ENCODE measurements at regions not wholly inside any gene's neighbourhood (a gene's known extent, or its start where the extent isn't known, plus 50 kb on each side); places are given as distances from the start of the nearest gene placed in this dataset.

DNA sequence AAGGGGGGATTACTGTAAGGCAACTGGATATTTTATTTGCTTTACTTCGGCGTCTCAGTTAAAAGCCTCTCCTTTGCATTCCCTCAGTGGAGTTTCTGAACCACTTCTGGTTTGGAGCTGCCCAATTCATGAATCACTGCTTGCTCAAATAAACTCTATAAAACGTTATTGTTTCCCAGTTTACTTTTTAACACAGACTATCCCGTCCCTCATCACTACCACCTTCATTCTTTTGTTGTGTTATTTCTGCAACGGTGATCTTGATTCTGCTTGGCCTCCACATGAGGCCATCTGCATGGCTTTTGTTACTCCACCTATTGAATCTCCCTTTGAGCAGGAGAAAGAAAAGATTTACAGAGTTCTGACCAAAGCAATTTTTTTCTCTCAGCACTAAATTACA is 104.0 kb upstream of the PLEKHA5 start:
- DNase-seq (ENCODE audit: low spot score) = no peak
- 85% methylated on average over 5 of the region's 5 CpGs for WGBS
- TF ChIP-seq HNF4A (conservative IDR thresholded peaks at IDR 0.05) = no peak
- TF ChIP-seq, protein P1, sequence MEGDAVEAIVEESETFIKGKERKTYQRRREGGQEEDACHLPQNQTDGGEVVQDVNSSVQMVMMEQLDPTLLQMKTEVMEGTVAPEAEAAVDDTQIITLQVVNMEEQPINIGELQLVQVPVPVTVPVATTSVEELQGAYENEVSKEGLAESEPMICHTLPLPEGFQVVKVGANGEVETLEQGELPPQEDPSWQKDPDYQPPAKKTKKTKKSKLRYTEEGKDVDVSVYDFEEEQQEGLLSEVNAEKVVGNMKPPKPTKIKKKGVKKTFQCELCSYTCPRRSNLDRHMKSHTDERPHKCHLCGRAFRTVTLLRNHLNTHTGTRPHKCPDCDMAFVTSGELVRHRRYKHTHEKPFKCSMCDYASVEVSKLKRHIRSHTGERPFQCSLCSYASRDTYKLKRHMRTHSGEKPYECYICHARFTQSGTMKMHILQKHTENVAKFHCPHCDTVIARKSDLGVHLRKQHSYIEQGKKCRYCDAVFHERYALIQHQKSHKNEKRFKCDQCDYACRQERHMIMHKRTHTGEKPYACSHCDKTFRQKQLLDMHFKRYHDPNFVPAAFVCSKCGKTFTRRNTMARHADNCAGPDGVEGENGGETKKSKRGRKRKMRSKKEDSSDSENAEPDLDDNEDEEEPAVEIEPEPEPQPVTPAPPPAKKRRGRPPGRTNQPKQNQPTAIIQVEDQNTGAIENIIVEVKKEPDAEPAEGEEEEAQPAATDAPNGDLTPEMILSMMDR (IDR thresholded peaks at IDR 0.05; ENCODE audit: low read depth, low read length, missing input control) = no peak
- no peak for TF ChIP-seq GABPA (IDR thresholded peaks at IDR 0.05 in 1 of 2, conservative IDR thresholded peaks at IDR 0.05 in 1 of 2)
- TF ChIP-seq, protein P2, sequence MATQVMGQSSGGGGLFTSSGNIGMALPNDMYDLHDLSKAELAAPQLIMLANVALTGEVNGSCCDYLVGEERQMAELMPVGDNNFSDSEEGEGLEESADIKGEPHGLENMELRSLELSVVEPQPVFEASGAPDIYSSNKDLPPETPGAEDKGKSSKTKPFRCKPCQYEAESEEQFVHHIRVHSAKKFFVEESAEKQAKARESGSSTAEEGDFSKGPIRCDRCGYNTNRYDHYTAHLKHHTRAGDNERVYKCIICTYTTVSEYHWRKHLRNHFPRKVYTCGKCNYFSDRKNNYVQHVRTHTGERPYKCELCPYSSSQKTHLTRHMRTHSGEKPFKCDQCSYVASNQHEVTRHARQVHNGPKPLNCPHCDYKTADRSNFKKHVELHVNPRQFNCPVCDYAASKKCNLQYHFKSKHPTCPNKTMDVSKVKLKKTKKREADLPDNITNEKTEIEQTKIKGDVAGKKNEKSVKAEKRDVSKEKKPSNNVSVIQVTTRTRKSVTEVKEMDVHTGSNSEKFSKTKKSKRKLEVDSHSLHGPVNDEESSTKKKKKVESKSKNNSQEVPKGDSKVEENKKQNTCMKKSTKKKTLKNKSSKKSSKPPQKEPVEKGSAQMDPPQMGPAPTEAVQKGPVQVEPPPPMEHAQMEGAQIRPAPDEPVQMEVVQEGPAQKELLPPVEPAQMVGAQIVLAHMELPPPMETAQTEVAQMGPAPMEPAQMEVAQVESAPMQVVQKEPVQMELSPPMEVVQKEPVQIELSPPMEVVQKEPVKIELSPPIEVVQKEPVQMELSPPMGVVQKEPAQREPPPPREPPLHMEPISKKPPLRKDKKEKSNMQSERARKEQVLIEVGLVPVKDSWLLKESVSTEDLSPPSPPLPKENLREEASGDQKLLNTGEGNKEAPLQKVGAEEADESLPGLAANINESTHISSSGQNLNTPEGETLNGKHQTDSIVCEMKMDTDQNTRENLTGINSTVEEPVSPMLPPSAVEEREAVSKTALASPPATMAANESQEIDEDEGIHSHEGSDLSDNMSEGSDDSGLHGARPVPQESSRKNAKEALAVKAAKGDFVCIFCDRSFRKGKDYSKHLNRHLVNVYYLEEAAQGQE (IDR thresholded peaks at IDR 0.05) = no peak
- TF ChIP-seq, protein P3, sequence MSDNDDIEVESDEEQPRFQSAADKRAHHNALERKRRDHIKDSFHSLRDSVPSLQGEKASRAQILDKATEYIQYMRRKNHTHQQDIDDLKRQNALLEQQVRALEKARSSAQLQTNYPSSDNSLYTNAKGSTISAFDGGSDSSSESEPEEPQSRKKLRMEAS (IDR thresholded peaks at IDR 0.05) = no peak
- TF ChIP-seq HNF4G (IDR thresholded peaks at IDR 0.05) = no peak
- no peak for TF ChIP-seq FOXA1 (IDR thresholded peaks at IDR 0.05)
- TF ChIP-seq, protein P4, sequence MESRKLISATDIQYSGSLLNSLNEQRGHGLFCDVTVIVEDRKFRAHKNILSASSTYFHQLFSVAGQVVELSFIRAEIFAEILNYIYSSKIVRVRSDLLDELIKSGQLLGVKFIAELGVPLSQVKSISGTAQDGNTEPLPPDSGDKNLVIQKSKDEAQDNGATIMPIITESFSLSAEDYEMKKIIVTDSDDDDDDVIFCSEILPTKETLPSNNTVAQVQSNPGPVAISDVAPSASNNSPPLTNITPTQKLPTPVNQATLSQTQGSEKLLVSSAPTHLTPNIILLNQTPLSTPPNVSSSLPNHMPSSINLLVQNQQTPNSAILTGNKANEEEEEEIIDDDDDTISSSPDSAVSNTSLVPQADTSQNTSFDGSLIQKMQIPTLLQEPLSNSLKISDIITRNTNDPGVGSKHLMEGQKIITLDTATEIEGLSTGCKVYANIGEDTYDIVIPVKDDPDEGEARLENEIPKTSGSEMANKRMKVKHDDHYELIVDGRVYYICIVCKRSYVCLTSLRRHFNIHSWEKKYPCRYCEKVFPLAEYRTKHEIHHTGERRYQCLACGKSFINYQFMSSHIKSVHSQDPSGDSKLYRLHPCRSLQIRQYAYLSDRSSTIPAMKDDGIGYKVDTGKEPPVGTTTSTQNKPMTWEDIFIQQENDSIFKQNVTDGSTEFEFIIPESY (IDR thresholded peaks at IDR 0.05) = no peak
- TF ChIP-seq YY1 (IDR thresholded peaks at IDR 0.05) = no peak
- TF ChIP-seq RAD21 (IDR thresholded peaks at IDR 0.05) = no peak
- no peak for TF ChIP-seq FOXA2 (IDR thresholded peaks at IDR 0.05)
- TF ChIP-seq EGR1 (IDR thresholded peaks at IDR 0.05; ENCODE audit: low read depth in 2 of 2) = no peak
- no peak for TF ChIP-seq RXRA (IDR thresholded peaks at IDR 0.05)
- TF ChIP-seq TAF1 (conservative IDR thresholded peaks at IDR 0.05) = no peak
- no peaks in the 10 kb centered on the region for H3K36me3 ChIP-seq (ENCODE audit: control insufficient read depth in 4 of 4, insufficient read depth in 3 of 4, low read depth in 1 of 4, low read length in 3 of 4)
- H3K9me3 ChIP-seq (ENCODE audit: control insufficient read depth in 4 of 4, low read length in 3 of 4) = no peaks in the 10 kb centered on the region
- no peak overlapping the region for H3K4me3 ChIP-seq (ENCODE audit: low read depth in 1 of 3, low read length in 3 of 3)
- no peak overlapping the region for H3K9ac ChIP-seq (ENCODE audit: low read depth in 1 of 2, low read length in 2 of 2)
- peaks cover 1 to 14% (median 11%) of the 10 kb centered on the region in 4 donors for H3K4me1 ChIP-seq (ENCODE audit: control insufficient read depth in 4 of 4, insufficient read depth in 4 of 4, low read length in 3 of 4)
- no peak overlapping the region for H3K27ac ChIP-seq (ENCODE audit: low read depth in 1 of 2, low read length in 2 of 2)
- H3K27me3 ChIP-seq (ENCODE audit: control insufficient read depth in 4 of 4, insufficient read depth in 4 of 4, low read length in 3 of 4) = no peaks in the 10 kb centered on the region

DNA sequence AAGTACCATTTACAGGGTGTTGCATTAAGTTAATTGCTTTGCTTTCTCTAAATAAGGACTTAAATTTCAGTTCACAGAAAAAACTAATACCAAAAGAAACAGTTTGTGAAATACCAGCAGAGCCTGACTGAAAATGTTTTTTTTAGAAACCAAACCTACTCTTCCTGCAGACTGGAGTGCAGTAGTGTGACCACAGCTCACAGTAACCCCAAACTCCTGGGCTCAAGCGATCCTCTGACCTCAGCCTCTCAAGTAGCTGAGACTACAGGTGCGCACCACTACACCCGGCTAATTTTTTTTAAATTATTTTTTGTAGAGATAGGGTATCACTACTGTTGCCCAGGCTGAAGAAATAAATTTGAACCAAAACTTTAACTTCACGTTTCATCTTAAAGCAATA is 103.5 kb upstream of the PLEKHA5 start:
- H3K27ac ChIP-seq (ENCODE audit: low read depth in 1 of 2, low read length in 2 of 2) = no peak overlapping the region
- H3K27me3 ChIP-seq (ENCODE audit: control insufficient read depth in 4 of 4, insufficient read depth in 4 of 4, low read length in 3 of 4) = no peaks in the 10 kb centered on the region
- DNase-seq (ENCODE audit: low spot score) = no peak
- peaks cover 1 to 14% (median 11%) of the 10 kb centered on the region in 4 donors for H3K4me1 ChIP-seq (ENCODE audit: control insufficient read depth in 4 of 4, insufficient read depth in 4 of 4, low read length in 3 of 4)
- no peak overlapping the region for H3K4me3 ChIP-seq (ENCODE audit: low read depth in 1 of 3, low read length in 3 of 3)
- TF ChIP-seq YY1 (IDR thresholded peaks at IDR 0.05) = no peak
- no peak for TF ChIP-seq HNF4G (IDR thresholded peaks at IDR 0.05)
- TF ChIP-seq HNF4A (conservative IDR thresholded peaks at IDR 0.05) = no peak
- no peak for TF ChIP-seq SP1 (IDR thresholded peaks at IDR 0.05)
- TF ChIP-seq NR2F2 (IDR thresholded peaks at IDR 0.05) = no peak
- TF ChIP-seq JUND (IDR thresholded peaks at IDR 0.05) = no peak
- TF ChIP-seq RXRA (IDR thresholded peaks at IDR 0.05) = no peak
- TF ChIP-seq, protein P4 (IDR thresholded peaks at IDR 0.05) = no peak
- no peak for TF ChIP-seq EGR1 (IDR thresholded peaks at IDR 0.05; ENCODE audit: low read depth in 2 of 2)
- no peak for TF ChIP-seq RAD21 (IDR thresholded peaks at IDR 0.05)
- TF ChIP-seq GABPA (IDR thresholded peaks at IDR 0.05 in 1 of 2, conservative IDR thresholded peaks at IDR 0.05 in 1 of 2) = no peak
- no peak for TF ChIP-seq FOXA2 (IDR thresholded peaks at IDR 0.05)
- TF ChIP-seq TAF1 (conservative IDR thresholded peaks at IDR 0.05) = no peak
- TF ChIP-seq, protein P5, sequence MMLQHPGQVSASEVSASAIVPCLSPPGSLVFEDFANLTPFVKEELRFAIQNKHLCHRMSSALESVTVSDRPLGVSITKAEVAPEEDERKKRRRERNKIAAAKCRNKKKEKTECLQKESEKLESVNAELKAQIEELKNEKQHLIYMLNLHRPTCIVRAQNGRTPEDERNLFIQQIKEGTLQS (IDR thresholded peaks at IDR 0.05) = no peak
- TF ChIP-seq, protein P2 (IDR thresholded peaks at IDR 0.05) = no peak
- H3K9ac ChIP-seq (ENCODE audit: low read depth in 1 of 2, low read length in 2 of 2) = no peak overlapping the region
- 89% methylated on average over 4 of the region's 4 CpGs for WGBS
- no peaks in the 10 kb centered on the region for H3K9me3 ChIP-seq (ENCODE audit: control insufficient read depth in 4 of 4, low read length in 3 of 4)
- no peaks in the 10 kb centered on the region for H3K36me3 ChIP-seq (ENCODE audit: control insufficient read depth in 4 of 4, insufficient read depth in 3 of 4, low read depth in 1 of 4, low read length in 3 of 4)

All from liver (tissue), 8 donors.